HepG2 (cell line): ENCODE measurements at regions not wholly inside any gene's neighbourhood (a gene's known extent, or its start where the extent isn't known, plus 50 kb on each side); places are given as distances from the start of the nearest gene placed in this dataset.

Source experiments
- ATAC-seq: fragments of 200-7000 bp; cut with Tn5 transposase; 3 replicates; pipeline ENCODE4 v1.9.1; 2020; ENCODE audit warnings: mild to moderate bottlenecking, moderate library complexity
- BruUV-seq: library from RNA; stranded (reverse); fragments of 400-500 nt; replicated peaks from 2 replicates; lab custom pipeline; 2021; lab: Mats Ljungman, UMichigan
- CTCF ChIA-PET: fragments of 300-600 bp; formaldehyde crosslinking; extraction: SDS; loops from one replicate; lab custom pipeline; 2021; ENCODE audit warnings: low total read pairs, inconsistent platforms, low intra/inter-chr PET ratio; lab: Yijun Ruan, JAX
- POLR2A ChIA-PET: fragments of 350-600 bp; sonication (Branson Sonifier 250); formaldehyde crosslinking; loops from one replicate; lab custom pipeline; 2020; ENCODE audit warnings: antibody characterized with exemption, inconsistent platforms; lab: Yijun Ruan, JAX
- DNase-seq: peaks from one replicate; pipeline ENCODE4 v3.0.0-alpha.2; 2015; ENCODE audit warnings: low spot score
- FAIRE-seq: peaks from 3 replicates; lab custom pipeline; 2011; peaks lifted over from hg19 to GRCh38; lab: Jason Lieb, UNC
- H2AFZ ChIP-seq: one replicate; pipeline ENCODE4 v1.6.1; 2011; ENCODE audit warnings: low read length, inconsistent platforms
- H3K27ac ChIP-seq: fragments of 300-600 bp; 3 replicates; pipeline ENCODE4 v1.8.0; 2011; ENCODE audit warnings: mixed run types, mild to moderate bottlenecking, mixed read lengths, low read length, inconsistent platforms; ENCODE audit not compliant: insufficient read depth; ENCODE audit errors: extremely low read length
- H3K27me3 ChIP-seq, 2 experiments: fragments of 200-600 bp in 1 of 2; 2 replicates in 1 of 2; 3 replicates in 1 of 2; pipeline versions ENCODE4 v1.6.0 to v1.8.0; 2011; ENCODE audit warnings: low read length in 2 of 2, mild to moderate bottlenecking in 2 of 2, moderate library complexity in 2 of 2, inconsistent platforms in 1 of 2; ENCODE audit not compliant: insufficient read depth in 2 of 2, control insufficient read depth in 1 of 2
- H3K36me3 ChIP-seq, 2 experiments: fragments of 200-600 bp in 1 of 2; replicated peaks in 1 of 2; 2 replicates in 1 of 2; 3 replicates in 1 of 2; pipeline versions ENCODE4 v1.5.1 to v1.8.0; 2011; ENCODE audit warnings: low read length in 2 of 2, inconsistent platforms in 1 of 2; ENCODE audit not compliant: insufficient read depth in 2 of 2, control insufficient read depth in 1 of 2
- H3K4me1 ChIP-seq: 2 replicates; pipeline ENCODE4 v1.5.1; 2012; ENCODE audit warnings: low read length, inconsistent platforms; ENCODE audit not compliant: insufficient read depth
- H3K4me2 ChIP-seq: 2 replicates; pipeline ENCODE4 v1.6.0; 2011; ENCODE audit warnings: low read depth, low read length, inconsistent platforms
- H3K4me3 ChIP-seq, 3 experiments: fragments of 200-600 bp in 1 of 3; sonication (generic), shearing (Covaris generic) in 1 of 3; replicated peaks in 1 of 3; 2 replicates each; pipeline ENCODE4 v1.5.1; 2011 to 2016; ENCODE audit warnings: low read length in 3 of 3, inconsistent platforms in 2 of 3, low read depth in 2 of 3, mild to moderate bottlenecking in 2 of 3, control low read depth in 1 of 3, mixed read lengths in 1 of 3; ENCODE audit not compliant: insufficient read depth in 1 of 3
- H3K79me2 ChIP-seq: one replicate; pipeline ENCODE4 v1.6.1; 2011; ENCODE audit warnings: low read length, inconsistent platforms; ENCODE audit not compliant: insufficient read depth
- H3K9ac ChIP-seq: 2 replicates; pipeline ENCODE4 v1.6.0; 2011; ENCODE audit warnings: mild to moderate bottlenecking, low read depth, low read length, inconsistent platforms; ENCODE audit not compliant: insufficient read depth
- H3K9me3 ChIP-seq: 2 replicates; pipeline ENCODE4 v1.5.1; 2012; ENCODE audit warnings: mild to moderate bottlenecking, low read length
- H4K20me1 ChIP-seq: 2 replicates; pipeline ENCODE4 v1.6.0; 2011; ENCODE audit warnings: inconsistent platforms, mild to moderate bottlenecking, low read length, moderate library complexity; ENCODE audit not compliant: insufficient read depth
- ATF6 ChIP-seq: sonication (generic); formaldehyde crosslinking; conservative IDR thresholded peaks from 2 replicates; pipeline ENCODE4 v1.4.0; 2020; ENCODE audit warnings: missing genetic modification reagents
- HHEX ChIP-seq: IDR thresholded peaks from 2 replicates; pipeline ENCODE4 v1.6.1; 2016; ENCODE audit warnings: control low read depth
- HNRNPL ChIP-seq: fragments of 200-400 bp; formaldehyde crosslinking; IDR thresholded peaks from 2 replicates; pipeline ENCODE4 v1.6.1; 2017; ENCODE audit warnings: mild to moderate bottlenecking, low read depth, low read length
- ISL2 ChIP-seq: sonication (generic); formaldehyde crosslinking; IDR thresholded peaks from 2 replicates; pipeline ENCODE4 v1.5.0; 2020; ENCODE audit warnings: missing genetic modification reagents
- MLX ChIP-seq: IDR thresholded peaks from 2 replicates; pipeline ENCODE4 v1.6.1; 2016
- MXD1 ChIP-seq: sonication (generic); formaldehyde crosslinking; IDR thresholded peaks from 2 replicates; pipeline ENCODE4 v1.4.0; 2020; ENCODE audit warnings: mild to moderate bottlenecking, missing genetic modification reagents
- NFE2L1 ChIP-seq: sonication (generic); formaldehyde crosslinking; IDR thresholded peaks from 2 replicates; pipeline ENCODE4 v1.4.0; 2020; ENCODE audit warnings: missing genetic modification reagents, mild to moderate bottlenecking, borderline replicate concordance
- SSRP1 ChIP-seq: IDR thresholded peaks from 2 replicates; pipeline ENCODE4 v1.6.1; 2016; ENCODE audit warnings: control low read depth
- STAT6 ChIP-seq: sonication (generic); formaldehyde crosslinking; IDR thresholded peaks from 2 replicates; pipeline ENCODE4 v1.4.0; 2020; ENCODE audit warnings: missing genetic modification reagents, mild to moderate bottlenecking, borderline replicate concordance
- TBL1XR1 ChIP-seq: fragments of 150-350 bp; IDR thresholded peaks from 2 replicates; pipeline ENCODE4 v1.6.1; 2014; ENCODE audit warnings: borderline replicate concordance, low read length; ENCODE audit not compliant: partially characterized antibody
- ZKSCAN1 ChIP-seq: fragments of 150-350 bp; IDR thresholded peaks from 2 replicates; pipeline ENCODE4 v1.6.1; 2014; ENCODE audit warnings: low read length
- ZMYM4 ChIP-seq: sonication (generic); formaldehyde crosslinking; IDR thresholded peaks from 2 replicates; pipeline ENCODE4 v1.8.1; 2023; ENCODE audit warnings: mild to moderate bottlenecking, missing genetic modification reagents
- ZNF281 ChIP-seq: sonication (generic); formaldehyde crosslinking; IDR thresholded peaks from 2 replicates; pipeline ENCODE4 v1.4.0; 2020; ENCODE audit warnings: missing genetic modification reagents, borderline replicate concordance
- ZNF496 ChIP-seq: sonication (generic); formaldehyde crosslinking; IDR thresholded peaks from 2 replicates; pipeline ENCODE4 v1.8.1; 2023; ENCODE audit warnings: mild to moderate bottlenecking, moderate library complexity, missing genetic modification reagents; ENCODE audit not compliant: insufficient replicate concordance
- ZNF512 ChIP-seq: sonication (generic); formaldehyde crosslinking; IDR thresholded peaks from 2 replicates; pipeline ENCODE4 v1.4.0; 2020; ENCODE audit warnings: mild to moderate bottlenecking, missing genetic modification reagents
- ZNF670 ChIP-seq: sonication (generic); formaldehyde crosslinking; IDR thresholded peaks from 2 replicates; pipeline ENCODE4 v1.8.0; 2022; ENCODE audit warnings: mild to moderate bottlenecking, missing genetic modification reagents, borderline replicate concordance
- WGBS: methylation state at CpG from one replicate; pipeline ENCODE4 v1.1.6; 2017; ENCODE audit warnings: low lambda C conversion rate; 5-methylcytosine and 5-hydroxymethylcytosine counted together
- in situ Hi-C: cut with HindIII; loops from 2 replicates; pipeline ENCODE4 v1.10.0; 2017; ENCODE audit warnings: low pct_unique_long_range_greater_than_20kb; ENCODE audit not compliant: extremely low pct_ligation_motif_present
- intact Hi-C: fragments of 100-400 bp; cut with micrococcal nuclease; formaldehyde crosslinking; loops from one replicate; pipeline ENCODE4 v1.10.0; 2022; ENCODE audit not compliant: unreplicated experiment

- 0 out of 2 replicates have a peak, but pooled peaks cover 11% of the 10 kb centered on the region for H3K4me1 ChIP-seq
- no peaks in the 10 kb centered on the region for H3K36me3 ChIP-seq
- no peak for ATAC-seq
- intact Hi-C loops = no loop called here
- WGBS = 51% methylated on average over 2 of the region's 2 CpGs
- H3K27me3 ChIP-seq = peaks cover 0 to 4% of the 10 kb centered on the region in 2 experiments; a peak in 1 of 5 replicates
- no peak for DNase-seq
- CTCF ChIA-PET = no interaction called here
- no peaks in the 10 kb centered on the region for H3K9me3 ChIP-seq
- no peak overlapping the region for H3K4me2 ChIP-seq
- no peaks in the 10 kb centered on the region for H4K20me1 ChIP-seq
- H2AFZ ChIP-seq = no peak overlapping the region
- H3K79me2 ChIP-seq = no peaks in the 10 kb centered on the region
- no peak overlapping the region for H3K9ac ChIP-seq
- POLR2A ChIA-PET = no interaction called here
- no peak for FAIRE-seq
- H3K4me3 ChIP-seq = no peak overlapping the region
- in situ Hi-C loops = no loop called here
- BruUV-seq = no TSS peak
- no peak overlapping the region for H3K27ac ChIP-seq
- no peak for TF ChIP-seq ZKSCAN1
- TF ChIP-seq TBL1XR1 = no peak
- TF ChIP-seq MLX (CRISPR knock-in tag) = no peak
- no peak for TF ChIP-seq HNRNPL
- no peak for TF ChIP-seq SSRP1 (CRISPR knock-in tag)
- no peak for TF ChIP-seq HHEX (CRISPR knock-in tag)
- no peak for TF ChIP-seq ZNF670 (CRISPR knock-in tag)
- TF ChIP-seq ZMYM4 (CRISPR knock-in tag) = no peak
- TF ChIP-seq ATF6 (CRISPR knock-in tag) = no peak
- no peak for TF ChIP-seq ZNF512 (CRISPR knock-in tag)
- no peak for TF ChIP-seq ZNF496 (CRISPR knock-in tag)
- TF ChIP-seq NFE2L1 (CRISPR knock-in tag) = no peak
- TF ChIP-seq ZNF281 = no peak
- no peak for TF ChIP-seq MXD1 (CRISPR knock-in tag)
- TF ChIP-seq ISL2 (CRISPR knock-in tag) = no peak
- TF ChIP-seq STAT6 (CRISPR knock-in tag) = no peak
These were observed 335.1 kb upstream of the PIK3R1 start for GRCh38 chr5:67880511-67880805.
